ENCODE measurements at regions not wholly inside any gene's neighbourhood (a gene's known extent, or its start where the extent isn't known, plus 50 kb on each side); places are given as distances from the start of the nearest gene placed in this dataset.

- TF ChIP-seq CTCF (conservative IDR thresholded peaks at IDR 0.05; ENCODE audit: low read depth, low read length) (no peak), ELK1 (IDR thresholded peaks at IDR 0.05; ENCODE audit: borderline replicate concordance, low read depth, low read length) (no peak), MXI1 (IDR thresholded peaks at IDR 0.05; ENCODE audit: borderline replicate concordance, low read depth, low read length) (no peak), CEBPB (IDR thresholded peaks at IDR 0.05; ENCODE audit: low read depth, low read length) (no peak), POLR2A (IDR thresholded peaks at IDR 0.05; ENCODE audit: low read depth, low read length) (no peak), RCOR1 (IDR thresholded peaks at IDR 0.05; ENCODE audit: insufficient replicate concordance, low read length) (no peak), RAD21 (IDR thresholded peaks at IDR 0.05; ENCODE audit: low read length) (no peak), SMC3 (IDR thresholded peaks at IDR 0.05; ENCODE audit: low read depth, low read length) (no peak), USF2 (IDR thresholded peaks at IDR 0.05; ENCODE audit: low read depth, low read length) (no peak), FOS (IDR thresholded peaks at IDR 0.05; ENCODE audit: low read depth, low read length) (no peak), MAFK (IDR thresholded peaks at IDR 0.05; ENCODE audit: low read depth, low read length) (no peak), MAZ (IDR thresholded peaks at IDR 0.05; ENCODE audit: borderline replicate concordance, low read depth, low read length) (no peak), RFX5 (IDR thresholded peaks at IDR 0.05; ENCODE audit: low read depth, low read length) (no peak), BHLHE40 (IDR thresholded peaks at IDR 0.05; ENCODE audit: low read depth, low read length) (no peak)
These were observed 399.6 kb upstream of the EPHA3 start for GRCh38 chr3:88707837-88708236.

All from IMR-90 (cell line).